GM23248 (cell line): ENCODE measurements at regions not wholly inside any gene's neighbourhood (a gene's known extent, or its start where the extent isn't known, plus 50 kb on each side); places are given as distances from the start of the nearest gene placed in this dataset.

ENCODE experiments used
- EZH2 ChIP-seq: fragments of 200-600 bp; sonication (generic); IDR thresholded peaks from 2 replicates; pipeline ENCODE4 v1.6.1; 2018; ENCODE audit warnings: antibody characterized with exemption, mild to moderate bottlenecking; ENCODE audit not compliant: insufficient read depth, poor library complexity, severe bottlenecking
- EZH2phosphoT487 ChIP-seq: fragments of 200-600 bp; sonication (generic); IDR thresholded peaks from 2 replicates; pipeline ENCODE4 v1.6.1; 2018; ENCODE audit warnings: antibody characterized with exemption, moderate library complexity, mild to moderate bottlenecking, low read depth; ENCODE audit not compliant: insufficient read depth

GRCh38 chr9:107841076-107841475, 351.5 kb upstream of the KLF4 start:
- no peak for TF ChIP-seq EZH2phosphoT487
- TF ChIP-seq EZH2, result no peak
